ENCODE measurements at regions not wholly inside any gene's neighbourhood (a gene's known extent, or its start where the extent isn't known, plus 50 kb on each side); places are given as distances from the start of the nearest gene placed in this dataset.
"Not testable (repeated sequence)": the region's sequence is repeated elsewhere in the genome, so short reads cannot be mapped to it uniquely, and the experiment has no call there.

GRCh38 chrX:109125304-109125703, 356.6 kb downstream of the GUCY2F start:
- H3K9me3 ChIP-seq, result no peaks in the 10 kb centered on the region
- TF ChIP-seq CTCF (IDR thresholded peaks at IDR 0.05) (no peak), EP300 (IDR thresholded peaks at IDR 0.05; ENCODE audit: low read depth) (no peak), POLR2A (IDR thresholded peaks at IDR 0.05) (no peak), POLR2AphosphoS5 (IDR thresholded peaks at IDR 0.05) (no peak)
- H3K27me3 ChIP-seq, result no peaks in the 10 kb centered on the region
- DNase-seq, result no peak
- intact Hi-C loops (cut with DNase I; ENCODE audit: low total_unique reads), result no loop called here
- 81% methylated on average over 3 of the region's 3 CpGs; no CpG with 5 or more reads in 1 of the 2 donors for WGBS, 2 donors (ENCODE audit: low coverage in 1 of 2)
- H3K4me3 ChIP-seq, result no peak overlapping the region
- in situ Hi-C loops (cut with MboI; ENCODE audit: low pct_ligation_motif_present in 1 of 4, low pct_unique_long_range_greater_than_20kb in 1 of 4, low sequenced_read_pairs in 3 of 4), result no loop called here
- no peaks in the 10 kb centered on the region for H3K4me1 ChIP-seq
- H3K36me3 ChIP-seq, result no peaks in the 10 kb centered on the region
- no peak overlapping the region for H3K27ac ChIP-seq

DNA sequence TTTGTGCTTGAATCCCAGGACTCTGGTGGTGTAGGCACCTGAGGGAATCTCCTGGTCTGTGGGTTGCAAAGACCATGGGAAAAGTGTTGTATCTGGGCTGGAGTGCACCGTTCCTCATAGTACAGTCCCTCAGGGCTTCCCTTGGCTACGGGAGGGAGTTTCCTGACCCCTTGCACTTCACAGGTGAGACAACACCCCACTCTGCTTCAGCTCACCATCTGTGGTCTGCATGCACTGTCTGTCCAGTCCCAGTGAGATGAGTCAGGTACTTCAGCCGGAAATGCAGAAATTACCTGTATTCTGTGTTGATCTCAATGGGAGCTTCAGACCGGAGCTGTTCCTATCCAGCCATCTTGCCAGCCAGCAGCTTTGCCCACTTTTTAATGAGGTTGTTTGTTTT, 353.0 kb upstream of the IRS4 start:
- 86% methylated on average over 4 of the region's 4 CpGs; no CpG with 5 or more reads in 1 of the 2 donors for WGBS, 2 donors (ENCODE audit: low coverage in 1 of 2)
- no peak for DNase-seq
- Histone ChIP-seq H3K27ac (no peak overlapping the region), H3K4me3 (no peak overlapping the region), H3K4me1 (no peaks in the 10 kb centered on the region), H3K9me3 (no peaks in the 10 kb centered on the region), H3K36me3 (no peaks in the 10 kb centered on the region), H3K27me3 (no peaks in the 10 kb centered on the region)
- TF ChIP-seq CTCF (IDR thresholded peaks at IDR 0.05), result no peak
- TF ChIP-seq POLR2AphosphoS5 (IDR thresholded peaks at IDR 0.05), result no peak
- no peak for TF ChIP-seq POLR2A (IDR thresholded peaks at IDR 0.05)
- TF ChIP-seq EP300 (IDR thresholded peaks at IDR 0.05; ENCODE audit: low read depth), result no peak
- in situ Hi-C loops (cut with MboI; ENCODE audit: low pct_ligation_motif_present in 1 of 4, low pct_unique_long_range_greater_than_20kb in 1 of 4, low sequenced_read_pairs in 3 of 4), result no loop called here
- intact Hi-C loops (cut with DNase I; ENCODE audit: low total_unique reads), result no loop called here

GRCh38 chrX:109077788-109078187, 341.4 kb upstream of the IRS4 start:
- 40% methylated on average over 1 of the region's 1 CpG; no CpG with 5 or more reads in 1 of the 2 donors for WGBS, 2 donors (ENCODE audit: low coverage in 1 of 2)
- Histone ChIP-seq H3K9me3 (no peaks in the 10 kb centered on the region), H3K4me1 (no peaks in the 10 kb centered on the region), H3K27me3 (no peaks in the 10 kb centered on the region), H3K4me3 (no peak overlapping the region), H3K36me3 (no peaks in the 10 kb centered on the region), H3K27ac (no peak overlapping the region)
- in situ Hi-C loops (cut with MboI; ENCODE audit: low pct_ligation_motif_present in 1 of 4, low pct_unique_long_range_greater_than_20kb in 1 of 4, low sequenced_read_pairs in 3 of 4), result no loop called here
- TF ChIP-seq EP300 (IDR thresholded peaks at IDR 0.05; ENCODE audit: low read depth) (no peak), POLR2A (IDR thresholded peaks at IDR 0.05) (no peak), CTCF (IDR thresholded peaks at IDR 0.05) (no peak), POLR2AphosphoS5 (IDR thresholded peaks at IDR 0.05) (no peak)
- intact Hi-C loops (cut with DNase I; ENCODE audit: low total_unique reads), result no loop called here
- no peak for DNase-seq

GRCh38 chrX:109054181-109054581, 317.8 kb upstream of the IRS4 start:
- 83% methylated on average over 27 of the region's 27 CpGs; no CpG with 5 or more reads in 1 of the 2 donors for WGBS, 2 donors (ENCODE audit: low coverage in 1 of 2)
- H3K4me3 ChIP-seq; H3K36me3 ChIP-seq; H3K27ac ChIP-seq; in situ Hi-C loops (cut with MboI; ENCODE audit: low pct_ligation_motif_present in 1 of 4, low pct_unique_long_range_greater_than_20kb in 1 of 4, low sequenced_read_pairs in 3 of 4); H3K27me3 ChIP-seq; H3K4me1 ChIP-seq; DNase-seq; intact Hi-C loops (cut with DNase I; ENCODE audit: low total_unique reads); H3K9me3 ChIP-seq: not testable (repeated sequence)

DNA sequence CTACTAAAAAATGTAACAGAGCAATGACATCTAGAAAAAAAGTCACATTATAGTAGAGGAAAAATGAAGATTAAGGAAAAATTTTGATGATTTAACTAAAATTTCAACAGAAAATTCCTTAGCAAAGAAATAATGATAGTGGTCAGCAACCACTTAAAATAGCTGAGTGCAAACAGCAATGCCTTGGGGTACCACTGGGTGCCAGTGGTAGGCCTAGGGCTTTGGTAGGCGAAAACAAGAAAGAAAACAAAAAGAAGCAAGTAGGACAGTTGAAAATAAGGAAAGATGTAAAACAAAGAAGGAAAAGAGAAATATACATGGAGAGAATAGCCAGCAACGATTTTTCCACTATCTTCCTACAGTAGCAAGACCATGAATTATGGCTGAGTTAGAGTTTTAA, 313.5 kb upstream of the IRS4 start:
- TF ChIP-seq POLR2A (IDR thresholded peaks at IDR 0.05) (no peak), POLR2AphosphoS5 (IDR thresholded peaks at IDR 0.05) (no peak), EP300 (IDR thresholded peaks at IDR 0.05; ENCODE audit: low read depth) (no peak), CTCF (IDR thresholded peaks at IDR 0.05) (no peak)
- no peaks in the 10 kb centered on the region for H3K9me3 ChIP-seq
- no peaks in the 10 kb centered on the region for H3K4me1 ChIP-seq
- WGBS, 2 donors (ENCODE audit: low coverage in 1 of 2), result 13% methylated on average over 2 of the region's 2 CpGs; no CpG with 5 or more reads in 1 of the 2 donors
- no peak overlapping the region for H3K4me3 ChIP-seq
- H3K36me3 ChIP-seq, result no peaks in the 10 kb centered on the region
- no peaks in the 10 kb centered on the region for H3K27me3 ChIP-seq
- DNase-seq, result no peak
- no peak overlapping the region for H3K27ac ChIP-seq
- in situ Hi-C loops (cut with MboI; ENCODE audit: low pct_ligation_motif_present in 1 of 4, low pct_unique_long_range_greater_than_20kb in 1 of 4, low sequenced_read_pairs in 3 of 4), result no loop called here
- intact Hi-C loops (cut with DNase I; ENCODE audit: low total_unique reads), result no loop called here
